Stimulated activated CD8-positive, alpha-beta memory T cell treated with anti-CD3 and anti-CD28 coated beads, Interleukin-15, amount 100 ng/mL, for 48 hours (primary cell): ENCODE measurements at regions not wholly inside any gene's neighbourhood (a gene's known extent, or its start where the extent isn't known, plus 50 kb on each side); places are given as distances from the start of the nearest gene placed in this dataset.
"Not testable (repeated sequence)": the region's sequence is repeated elsewhere in the genome, so short reads cannot be mapped to it uniquely, and the experiment has no call there.

ENCODE experiments used
- DNase-seq, 2 donors: peaks; one replicate each; pipeline ENCODE4 v3.0.0-alpha.2; 2020; ENCODE audit warnings: low read depth in 2 of 2

GRCh38 chr3:158026236-158026635, 80.0 kb downstream of the SHOX2 start:
- no peak for DNase-seq

DNA sequence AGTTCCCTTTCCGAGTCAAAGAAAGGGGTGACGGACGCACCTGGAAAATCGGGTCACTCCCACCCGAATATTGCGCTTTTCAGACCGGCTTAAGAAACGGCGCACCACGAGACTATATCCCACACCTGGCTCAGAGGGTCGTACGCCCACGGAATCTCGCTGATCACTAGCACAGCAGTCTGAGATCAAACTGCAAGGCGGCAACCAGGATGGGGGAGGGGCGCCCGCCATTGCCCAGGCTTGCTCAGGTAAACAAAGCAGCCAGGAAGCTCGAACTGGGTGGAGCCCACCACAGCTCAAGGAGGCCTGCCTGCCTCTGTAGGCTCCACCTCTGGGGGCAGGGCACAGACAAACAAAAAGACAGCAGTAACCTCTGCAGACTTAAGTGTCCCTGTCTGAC, 86.3 kb downstream of the SHOX2 start:
- not testable (repeated sequence) for DNase-seq

DNA sequence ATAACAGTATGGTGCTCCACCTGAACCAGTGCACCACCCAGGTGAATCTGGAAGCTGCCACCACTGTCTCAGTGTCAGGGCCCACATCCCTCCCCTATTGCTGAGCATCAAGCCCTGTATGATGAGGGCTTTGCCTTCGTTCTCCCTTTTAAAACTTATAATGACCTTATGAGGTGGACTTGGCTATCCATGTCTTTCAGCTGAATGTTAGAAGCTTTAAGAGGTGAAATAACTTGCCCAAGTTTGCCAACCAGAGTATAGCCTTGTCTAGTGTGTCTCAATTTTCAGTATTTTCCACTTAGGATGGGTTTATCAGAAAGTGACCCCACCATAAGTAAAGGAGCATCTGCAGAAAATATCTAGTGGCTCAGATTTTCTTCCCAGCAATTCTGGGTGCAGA, 87.8 kb downstream of the SHOX2 start:
- no peak for DNase-seq

DNA sequence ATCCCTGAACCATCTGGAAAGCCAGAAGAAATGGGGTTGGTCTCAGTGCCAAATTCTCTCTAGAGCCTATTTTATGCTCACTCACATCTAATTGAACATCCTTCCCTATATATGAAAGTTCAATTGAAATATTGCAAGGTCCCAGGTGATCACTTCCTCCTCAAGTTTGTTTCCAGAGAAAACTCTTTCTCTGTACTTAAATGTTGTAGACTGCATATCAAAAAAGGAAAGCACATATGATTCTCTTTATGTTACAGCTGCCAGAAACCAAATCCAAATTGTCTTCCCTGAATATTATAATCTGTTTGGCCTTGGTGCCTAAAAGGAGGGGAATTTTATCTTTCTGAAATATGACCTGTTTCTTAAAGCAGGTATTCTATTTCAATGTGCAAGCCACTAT, 93.3 kb downstream of the SHOX2 start:
- DNase-seq = no peak

GRCh38 chr3:158005391-158006100, 100.7 kb downstream of the SHOX2 start:
- DNase-seq = no peak

DNA sequence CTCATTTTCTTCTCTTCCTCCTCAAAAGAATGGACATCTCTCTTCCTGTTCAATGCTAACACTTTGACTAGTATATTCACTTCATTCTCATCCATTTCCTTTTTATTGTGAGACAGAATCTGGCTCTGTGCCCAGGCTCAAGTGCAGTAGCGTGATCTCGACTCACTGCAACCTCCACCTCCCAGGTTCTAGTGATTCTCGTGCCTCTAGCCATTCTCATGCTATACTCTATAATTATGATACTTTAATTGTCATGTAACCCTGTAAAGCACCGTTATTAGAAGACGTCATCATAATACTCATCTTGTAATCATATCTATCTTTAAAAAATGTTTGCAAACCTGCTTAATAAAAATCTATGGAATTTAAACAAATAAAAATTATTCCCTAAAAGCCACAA, 107.0 kb downstream of the SHOX2 start:
- DNase-seq = no peak

DNA sequence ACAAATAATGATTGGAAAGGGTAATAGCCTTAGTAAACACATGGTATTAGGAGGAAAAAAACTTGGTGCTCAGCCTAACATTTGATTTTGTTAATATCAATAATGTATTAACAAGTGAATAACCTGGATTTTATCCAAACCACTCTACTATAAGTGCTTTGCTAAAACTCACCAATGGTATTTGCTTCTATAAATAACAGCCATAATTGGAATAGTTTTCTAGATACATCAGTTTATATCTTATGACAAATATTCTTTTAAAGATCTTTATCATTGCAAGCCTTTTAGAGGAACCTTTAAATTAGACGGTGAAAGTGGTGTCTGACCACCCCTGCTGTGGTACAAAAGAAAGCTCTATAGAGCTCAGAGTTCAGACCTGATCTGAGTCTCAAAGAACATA, 123.9 kb downstream of the SHOX2 start:
- no peak for DNase-seq

- DNase-seq = no peak
Observed at GRCh38 chr3:157981819-157982218, 124.4 kb downstream of the SHOX2 start.

DNA sequence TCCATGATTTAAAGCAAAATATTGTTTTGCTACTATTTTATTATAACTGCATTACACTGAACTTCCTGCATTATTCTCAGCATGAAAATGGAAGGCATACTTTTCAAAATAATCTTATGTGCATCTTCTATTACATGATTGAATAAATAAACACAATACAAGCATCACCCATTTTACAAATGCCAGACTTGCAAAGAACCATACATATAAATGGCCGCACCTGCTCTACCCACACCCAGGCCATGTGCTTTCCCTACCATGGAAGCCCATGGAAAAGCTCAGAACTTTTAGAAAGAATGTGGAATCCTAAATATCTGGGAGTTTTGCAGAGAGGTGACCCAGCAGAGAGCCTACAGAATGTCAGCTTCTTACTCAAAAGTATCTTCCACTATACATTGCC, 127.2 kb downstream of the SHOX2 start:
- DNase-seq = no peak

DNA sequence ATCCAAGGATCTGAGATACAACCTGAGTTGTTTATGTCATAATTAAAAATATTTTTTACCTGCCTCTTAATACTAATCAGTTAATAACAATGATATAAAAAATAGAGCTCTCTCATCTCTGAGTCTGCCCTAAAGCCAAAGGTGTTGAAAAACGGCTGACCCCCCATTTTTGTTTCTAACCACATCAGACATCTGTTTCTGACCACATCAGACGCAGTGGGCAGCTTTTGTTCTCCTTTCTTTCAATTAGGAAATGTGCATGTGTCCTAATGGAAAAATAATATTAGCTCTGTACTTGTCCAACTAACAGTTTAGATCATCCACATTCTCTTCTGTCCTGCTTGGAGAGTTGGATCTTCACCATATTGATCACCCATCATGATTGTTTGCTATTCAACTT, 144.6 kb downstream of the SHOX2 start:
- DNase-seq = no peak

DNA sequence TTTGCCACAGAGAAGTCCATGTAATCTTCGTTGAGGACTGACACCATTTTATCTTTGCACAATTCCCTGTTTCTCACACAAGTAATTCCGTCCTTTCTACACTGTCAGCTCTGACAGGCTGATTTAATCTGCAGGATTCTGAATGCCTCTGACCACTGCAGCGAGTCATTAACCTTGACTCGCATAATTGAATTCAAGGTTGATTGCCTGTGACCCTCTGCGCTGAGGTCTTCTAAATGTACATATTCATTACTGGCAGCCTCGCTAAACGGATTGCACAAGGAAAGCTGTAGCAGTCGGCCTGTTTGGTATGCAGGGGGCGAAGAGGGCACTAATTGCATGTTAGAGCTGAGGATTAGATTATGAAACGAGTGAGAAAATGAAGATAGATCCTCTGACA, 147.8 kb downstream of the SHOX2 start:
- no peak for DNase-seq

GRCh38 chr3:157956850-157957249, 149.4 kb downstream of the SHOX2 start:
- no peak for DNase-seq

- DNase-seq = no peak
Observed at GRCh38 chr3:157956176-157956575, 150.0 kb downstream of the SHOX2 start.

GRCh38 chr3:157953565-157953964, 152.7 kb downstream of the SHOX2 start:
- no peak for DNase-seq

GRCh38 chr3:157948605-157949383, 157.4 kb downstream of the SHOX2 start:
- no peak for DNase-seq

- DNase-seq = no peak
Observed at GRCh38 chr3:157939166-157939565, 167.1 kb downstream of the SHOX2 start.

GRCh38 chr3:157938154-157938779, 168.0 kb downstream of the SHOX2 start:
- no peak for DNase-seq

GRCh38 chr3:157931517-157931916, 174.7 kb downstream of the SHOX2 start:
- no peak for DNase-seq

GRCh38 chr3:157930000-157930780, 176.0 kb downstream of the SHOX2 start:
- no peak for DNase-seq

GRCh38 chr3:157926822-157927221, 179.4 kb downstream of the SHOX2 start:
- no peak for DNase-seq

- DNase-seq = no peak
Observed at GRCh38 chr3:157922614-157923013, 183.6 kb downstream of the SHOX2 start.

DNA sequence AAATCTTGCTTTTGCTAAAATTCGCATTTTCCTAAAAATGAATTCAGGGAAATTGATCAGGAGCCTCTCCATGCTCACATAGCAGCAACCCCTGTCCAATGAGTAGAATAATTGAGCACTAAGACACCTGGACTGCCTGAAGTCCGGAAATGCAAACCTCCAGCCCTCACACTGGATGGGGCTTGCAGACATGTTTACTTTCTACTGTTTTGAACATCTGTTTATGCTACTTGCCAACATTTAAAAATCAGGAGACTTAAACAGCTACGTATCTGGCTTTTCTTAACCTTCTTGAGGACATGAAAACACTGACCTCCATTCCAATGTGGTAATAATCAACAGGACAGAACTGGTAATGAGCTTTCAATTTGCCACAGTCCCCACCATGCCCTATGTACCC, 184.4 kb downstream of the SHOX2 start:
- no peak for DNase-seq
